HFF-Myc (cell line): ENCODE measurements at regions not wholly inside any gene's neighbourhood (a gene's known extent, or its start where the extent isn't known, plus 50 kb on each side); places are given as distances from the start of the nearest gene placed in this dataset.
"Not testable (repeated sequence)": the region's sequence is repeated elsewhere in the genome, so short reads cannot be mapped to it uniquely, and the experiment has no call there.

Experiments used
- DNase-seq: peaks from one replicate; pipeline ENCODE4 v3.0.0-alpha.2; 2011; ENCODE audit warnings: low read depth; ENCODE audit errors: extremely low read depth
- H3K4me3 ChIP-seq: replicated peaks from 2 replicates; pipeline ENCODE4 v1.5.1; 2011; ENCODE audit warnings: low read depth, mild to moderate bottlenecking, control low read depth, low read length
- CTCF ChIP-seq: IDR thresholded peaks from 2 replicates; pipeline ENCODE4 v1.5.1; 2012; ENCODE audit warnings: mild to moderate bottlenecking, low read depth, low read length, control low read depth; ENCODE audit errors: missing control alignments

- no peak for DNase-seq
- H3K4me3 ChIP-seq: no peak overlapping the region
- no peak for TF ChIP-seq CTCF
These were observed 241.9 kb upstream of the CNTNAP5 start for GRCh38 chr2:123783164-123783563.

GRCh38 chr2:123785332-123785731 lies 239.8 kb upstream of the CNTNAP5 start:
- no peak for DNase-seq
- no peak overlapping the region for H3K4me3 ChIP-seq
- no peak for TF ChIP-seq CTCF

- no peak for DNase-seq
- no peak overlapping the region for H3K4me3 ChIP-seq
- TF ChIP-seq CTCF: no peak
These were observed 233.9 kb upstream of the CNTNAP5 start for GRCh38 chr2:123791207-123791606.

- no peak for DNase-seq
- H3K4me3 ChIP-seq: no peak overlapping the region
- TF ChIP-seq CTCF: no peak
These were observed 233.4 kb upstream of the CNTNAP5 start for GRCh38 chr2:123791684-123792083.

GRCh38 chr2:123804126-123804525 lies 221.0 kb upstream of the CNTNAP5 start:
- DNase-seq, H3K4me3 ChIP-seq: not testable (repeated sequence)

GRCh38 chr2:123805746-123806145 lies 219.3 kb upstream of the CNTNAP5 start:
- H3K4me3 ChIP-seq, DNase-seq: not testable (repeated sequence)

- H3K4me3 ChIP-seq: no peak overlapping the region
- no peak for TF ChIP-seq CTCF
- DNase-seq: no peak
These were observed 216.8 kb upstream of the CNTNAP5 start for GRCh38 chr2:123808243-123808642.

GRCh38 chr2:123811846-123812245 lies 213.2 kb upstream of the CNTNAP5 start:
- H3K4me3 ChIP-seq: no peak overlapping the region
- no peak for TF ChIP-seq CTCF
- no peak for DNase-seq
